GM06990 (cell line): ENCODE measurements at regions not wholly inside any gene's neighbourhood (a gene's known extent, or its start where the extent isn't known, plus 50 kb on each side); places are given as distances from the start of the nearest gene placed in this dataset.

Source experiments
- DNase-seq: peaks from one replicate; pipeline ENCODE4 v3.0.0-alpha.2; 2011; ENCODE audit not compliant: insufficient read length; ENCODE audit errors: extremely low read depth
- H3K27me3 ChIP-seq: replicated peaks from 2 replicates; pipeline ENCODE4 v1.6.0; 2011; ENCODE audit warnings: low read length; ENCODE audit not compliant: control insufficient read depth, insufficient read depth
- H3K36me3 ChIP-seq: 2 replicates; pipeline ENCODE4 v1.5.1; 2011; ENCODE audit warnings: low read length; ENCODE audit not compliant: control insufficient read depth, insufficient read depth
- H3K4me3 ChIP-seq: replicated peaks from 2 replicates; pipeline ENCODE4 v1.5.1; 2011; ENCODE audit warnings: low read depth, mild to moderate bottlenecking, control low read depth, low read length
- CTCF ChIP-seq: IDR thresholded peaks from 2 replicates; pipeline ENCODE4 v1.5.1; 2011; ENCODE audit warnings: low read length, control low read depth, mild to moderate bottlenecking, inconsistent platforms; ENCODE audit not compliant: insufficient read depth, poor library complexity, severe bottlenecking

GRCh38 chr18:25454270-25454659, 102.3 kb upstream of the ZNF521 start:
- no peak for DNase-seq
- H3K4me3 ChIP-seq: no peak overlapping the region
- no peaks in the 10 kb centered on the region; the same call in 1 of the 2 replicates for H3K27me3 ChIP-seq
- no peak for TF ChIP-seq CTCF
- no peaks in the 10 kb centered on the region for H3K36me3 ChIP-seq

GRCh38 chr18:25453556-25454269, 101.7 kb upstream of the ZNF521 start:
- no peak for DNase-seq

GRCh38 chr18:25451077-25451658, 99.2 kb upstream of the ZNF521 start:
- no peaks in the 10 kb centered on the region for H3K27me3 ChIP-seq
- H3K36me3 ChIP-seq: no peaks in the 10 kb centered on the region
- no peak overlapping the region for H3K4me3 ChIP-seq
- TF ChIP-seq CTCF: no peak
- no peak for DNase-seq

More at GRCh38 chr18:25453556-25454269, 101.7 kb upstream of the ZNF521 start:
- no peak overlapping the region for H3K4me3 ChIP-seq
- H3K27me3 ChIP-seq: no peaks in the 10 kb centered on the region
- no peaks in the 10 kb centered on the region for H3K36me3 ChIP-seq
- TF ChIP-seq CTCF: no peak

GRCh38 chr18:25449046-25449445, 97.1 kb upstream of the ZNF521 start:
- Histone ChIP-seq H3K36me3 (no peaks in the 10 kb centered on the region), H3K4me3 (no peak overlapping the region), H3K27me3 (no peaks in the 10 kb centered on the region)
- no peak for TF ChIP-seq CTCF
- no peak for DNase-seq

- Histone ChIP-seq H3K4me3 (no peak overlapping the region), H3K27me3 (no peaks in the 10 kb centered on the region), H3K36me3 (no peaks in the 10 kb centered on the region)
- no peak for TF ChIP-seq CTCF
- DNase-seq: no peak
Observed at GRCh38 chr18:25446972-25447371, 95.0 kb upstream of the ZNF521 start.

GRCh38 chr18:25445430-25445829, 93.5 kb upstream of the ZNF521 start:
- TF ChIP-seq CTCF: no peak
- H3K36me3 ChIP-seq: no peaks in the 10 kb centered on the region
- H3K27me3 ChIP-seq: no peaks in the 10 kb centered on the region
- DNase-seq: no peak
- H3K4me3 ChIP-seq: no peak overlapping the region
